Mesothelial cell of epicardium (in vitro differentiated cells): ENCODE measurements at regions not wholly inside any gene's neighbourhood (a gene's known extent, or its start where the extent isn't known, plus 50 kb on each side); places are given as distances from the start of the nearest gene placed in this dataset.
A peak's percentile ranks its signal among the peaks of the same experiment; 100 is the strongest.

Experiments used
- DNase-seq, 2 experiments: peaks; one replicate each; pipeline ENCODE4 v3.0.0; 2021; ENCODE audit warnings: low spot score in 2 of 2; ENCODE audit not compliant: unreplicated experiment in 2 of 2
- H3K27ac Mint-ChIP-seq: 2 replicates; pipeline ENCODE4 v1.8.0; 2021; ENCODE audit warnings: mixed read lengths
- H3K27me3 Mint-ChIP-seq: 2 replicates; pipeline ENCODE4 v1.8.0; 2021; ENCODE audit warnings: low read depth, mixed read lengths
- H3K36me3 Mint-ChIP-seq: 2 replicates; pipeline ENCODE4 v1.8.0; 2021; ENCODE audit warnings: mixed read lengths
- H3K4me1 Mint-ChIP-seq: 2 replicates; pipeline ENCODE4 v1.8.0; 2021; ENCODE audit warnings: mixed read lengths
- H3K4me3 Mint-ChIP-seq: 2 replicates; pipeline ENCODE4 v1.8.0; 2021; ENCODE audit warnings: mild to moderate bottlenecking, moderate library complexity, mixed read lengths
- H3K9me3 Mint-ChIP-seq: 2 replicates; pipeline ENCODE4 v1.8.0; 2021; ENCODE audit warnings: mixed read lengths
- TF ChIP-seq, protein P1 (sequence below): fragments of 200-600 bp; sonication (generic); IDR thresholded peaks from one replicate; pipeline ENCODE4 v1.5.0; 2021; ENCODE audit warnings: antibody characterized with exemption; ENCODE audit not compliant: unreplicated experiment

DNA sequence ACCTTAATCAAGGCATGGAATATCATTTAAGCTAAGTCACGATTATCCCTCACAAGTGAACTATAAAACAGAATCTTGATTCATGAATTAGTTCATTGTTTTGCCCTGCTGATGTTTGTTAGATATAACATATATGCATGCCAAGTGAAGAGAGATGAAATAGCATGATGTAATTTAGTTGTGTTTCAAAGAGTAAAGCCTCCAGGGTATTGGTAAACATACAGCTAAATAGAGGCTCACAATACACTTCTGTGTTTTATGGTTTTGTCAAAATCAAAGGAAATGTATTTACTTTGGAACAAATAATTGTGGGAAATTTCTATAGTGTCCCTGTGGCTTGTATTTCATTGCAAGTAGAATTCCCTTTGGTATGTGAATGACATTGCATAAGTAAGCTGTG, 69.0 kb upstream of the LEF1 start:
- TF ChIP-seq, protein P1, sequence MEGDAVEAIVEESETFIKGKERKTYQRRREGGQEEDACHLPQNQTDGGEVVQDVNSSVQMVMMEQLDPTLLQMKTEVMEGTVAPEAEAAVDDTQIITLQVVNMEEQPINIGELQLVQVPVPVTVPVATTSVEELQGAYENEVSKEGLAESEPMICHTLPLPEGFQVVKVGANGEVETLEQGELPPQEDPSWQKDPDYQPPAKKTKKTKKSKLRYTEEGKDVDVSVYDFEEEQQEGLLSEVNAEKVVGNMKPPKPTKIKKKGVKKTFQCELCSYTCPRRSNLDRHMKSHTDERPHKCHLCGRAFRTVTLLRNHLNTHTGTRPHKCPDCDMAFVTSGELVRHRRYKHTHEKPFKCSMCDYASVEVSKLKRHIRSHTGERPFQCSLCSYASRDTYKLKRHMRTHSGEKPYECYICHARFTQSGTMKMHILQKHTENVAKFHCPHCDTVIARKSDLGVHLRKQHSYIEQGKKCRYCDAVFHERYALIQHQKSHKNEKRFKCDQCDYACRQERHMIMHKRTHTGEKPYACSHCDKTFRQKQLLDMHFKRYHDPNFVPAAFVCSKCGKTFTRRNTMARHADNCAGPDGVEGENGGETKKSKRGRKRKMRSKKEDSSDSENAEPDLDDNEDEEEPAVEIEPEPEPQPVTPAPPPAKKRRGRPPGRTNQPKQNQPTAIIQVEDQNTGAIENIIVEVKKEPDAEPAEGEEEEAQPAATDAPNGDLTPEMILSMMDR, result no peak
- H3K9me3 Mint-ChIP-seq, result peaks cover 23% of the 10 kb centered on the region
- no peak for DNase-seq
- no peaks in the 10 kb centered on the region for H3K4me1 Mint-ChIP-seq
- no peaks in the 10 kb centered on the region for H3K27me3 Mint-ChIP-seq
- H3K27ac Mint-ChIP-seq, result no peak overlapping the region
- no peak overlapping the region for H3K4me3 Mint-ChIP-seq
- H3K36me3 Mint-ChIP-seq, result no peaks in the 10 kb centered on the region

DNA sequence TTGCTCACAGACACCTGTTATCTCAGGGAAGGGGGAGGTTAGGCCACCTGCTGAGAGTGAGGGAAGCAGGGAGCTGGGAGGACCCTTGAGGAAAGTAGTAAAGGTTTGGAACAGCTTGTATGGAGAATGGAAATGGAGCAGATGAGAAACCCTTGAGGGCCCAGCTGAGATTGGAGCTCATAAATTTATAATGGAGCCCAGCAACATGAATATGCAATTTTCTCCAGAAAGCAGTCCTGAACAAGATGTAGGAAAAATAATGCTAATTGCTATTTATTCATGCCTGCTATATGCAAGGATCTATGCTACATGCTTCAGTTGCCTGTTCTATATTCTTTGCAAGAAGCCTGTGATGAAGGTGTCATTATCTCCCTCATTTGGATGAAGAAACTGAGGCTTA, 67.5 kb upstream of the LEF1 start:
- TF ChIP-seq, protein P1, result no peak
- Mint-ChIP-seq H3K9me3 (peaks cover 37% of the 10 kb centered on the region), H3K27me3 (no peaks in the 10 kb centered on the region), H3K36me3 (peaks cover 1% of the 10 kb centered on the region), H3K27ac (no peak overlapping the region), H3K4me1 (no peaks in the 10 kb centered on the region), H3K4me3 (no peak overlapping the region)
- DNase-seq, result no peak

DNA sequence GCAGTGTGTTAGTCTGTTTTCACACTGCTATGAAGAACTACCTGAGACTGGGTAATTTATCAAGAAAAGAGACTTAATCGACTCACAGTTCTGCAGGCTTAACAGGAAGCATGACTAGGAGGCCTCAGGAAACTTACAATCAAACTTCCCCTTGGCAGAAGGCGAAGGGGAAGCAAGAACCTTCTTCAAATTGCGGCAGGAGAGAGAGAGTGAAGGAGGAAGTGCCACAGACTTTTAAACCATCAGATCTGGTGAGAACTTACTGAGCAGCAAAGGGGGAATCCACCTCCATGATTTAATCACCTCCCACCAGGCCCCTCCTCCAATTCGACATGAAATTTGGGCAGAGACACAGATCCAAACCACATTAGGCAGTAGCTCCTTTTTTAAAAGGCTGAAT, 59.2 kb upstream of the LEF1 start:
- peaks cover 1% of the 10 kb centered on the region for H3K36me3 Mint-ChIP-seq
- no peak overlapping the region for H3K27ac Mint-ChIP-seq
- H3K27me3 Mint-ChIP-seq, result no peaks in the 10 kb centered on the region
- TF ChIP-seq, protein P1, result no peak
- no peak overlapping the region for H3K4me3 Mint-ChIP-seq
- DNase-seq, result no peak
- peaks cover 20% of the 10 kb centered on the region for H3K4me1 Mint-ChIP-seq
- peaks cover 21% of the 10 kb centered on the region for H3K9me3 Mint-ChIP-seq

DNA sequence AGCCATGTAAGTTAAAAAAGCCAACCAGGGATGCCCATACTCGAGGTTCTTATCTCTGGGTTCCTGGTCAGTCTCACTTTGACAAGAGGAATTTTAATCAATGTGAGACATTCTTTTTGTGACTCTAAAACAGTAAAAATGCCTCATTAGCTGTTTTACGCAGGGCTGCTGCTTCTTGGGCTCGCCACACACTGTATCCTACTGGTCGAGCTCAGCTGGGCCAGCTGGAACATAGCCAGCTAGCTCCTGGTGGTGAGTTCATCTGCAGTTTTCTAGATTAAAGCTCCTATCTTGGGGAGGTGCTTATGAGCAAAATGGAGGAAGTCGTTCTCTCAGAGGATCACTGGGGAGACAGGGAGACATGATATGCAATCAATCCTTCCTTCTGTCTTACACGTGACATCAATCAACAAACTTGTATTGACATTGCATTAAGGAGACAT, 55.9 kb upstream of the LEF1 start:
- peak overlapping the region; percentile 14 for H3K4me3 Mint-ChIP-seq
- peaks cover 7% of the 10 kb centered on the region for H3K9me3 Mint-ChIP-seq
- TF ChIP-seq, protein P1, result no peak
- H3K27ac Mint-ChIP-seq, result peak overlapping the region; percentile 39
- DNase-seq, result peak; percentile 46 to 70
- no peaks in the 10 kb centered on the region for H3K27me3 Mint-ChIP-seq
- H3K36me3 Mint-ChIP-seq, result no peaks in the 10 kb centered on the region
- peaks cover 20% of the 10 kb centered on the region for H3K4me1 Mint-ChIP-seq

DNA sequence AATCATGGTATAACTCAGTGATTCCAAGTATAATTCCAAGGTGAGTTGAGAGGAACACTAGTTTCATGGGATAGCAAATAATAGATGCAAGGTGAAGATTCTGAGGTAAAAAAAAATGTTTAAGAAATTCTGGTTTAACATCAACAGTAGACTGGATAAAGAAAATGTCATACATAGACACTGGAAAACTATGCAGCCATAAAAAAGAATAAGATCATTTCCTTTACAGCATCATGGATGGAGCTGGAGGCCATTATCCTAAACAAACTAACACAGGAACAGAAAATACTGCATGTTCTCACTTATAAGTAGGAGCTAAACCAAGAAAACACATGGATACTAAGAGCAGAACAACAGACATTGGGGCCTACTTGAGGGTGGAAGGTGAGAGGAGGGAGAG, 54.6 kb upstream of the LEF1 start:
- H3K4me3 Mint-ChIP-seq, result no peak overlapping the region
- no peak overlapping the region for H3K27ac Mint-ChIP-seq
- no peak for DNase-seq
- TF ChIP-seq, protein P1, result no peak
- H3K36me3 Mint-ChIP-seq, result no peaks in the 10 kb centered on the region
- H3K4me1 Mint-ChIP-seq, result peaks cover 28% of the 10 kb centered on the region
- H3K27me3 Mint-ChIP-seq, result no peaks in the 10 kb centered on the region
- peaks cover 7% of the 10 kb centered on the region for H3K9me3 Mint-ChIP-seq

DNA sequence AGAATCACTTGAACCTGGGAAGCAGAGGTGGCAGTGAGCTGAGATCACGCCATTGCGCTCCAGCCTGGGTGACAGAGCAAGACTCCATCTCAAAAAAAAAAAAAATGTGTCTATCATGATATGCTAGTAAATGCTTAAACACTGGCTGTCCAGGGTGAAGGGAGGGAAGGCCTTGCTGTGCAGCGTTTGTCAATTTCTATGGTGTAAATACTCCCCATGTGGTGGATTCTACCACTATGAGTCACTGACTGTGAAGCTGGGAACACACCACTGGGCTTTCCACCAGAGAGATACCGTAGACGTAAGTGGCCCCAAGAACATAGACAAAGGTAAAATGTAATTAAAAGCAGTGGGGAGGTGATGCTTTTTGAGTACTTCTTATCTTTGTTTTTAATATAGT, 51.3 kb upstream of the LEF1 start:
- no peaks in the 10 kb centered on the region for H3K27me3 Mint-ChIP-seq
- peaks cover 19% of the 10 kb centered on the region for H3K4me1 Mint-ChIP-seq
- H3K36me3 Mint-ChIP-seq, result no peaks in the 10 kb centered on the region
- DNase-seq, result no peak
- no peak overlapping the region for H3K27ac Mint-ChIP-seq
- peaks cover 7% of the 10 kb centered on the region for H3K9me3 Mint-ChIP-seq
- no peak overlapping the region for H3K4me3 Mint-ChIP-seq
- TF ChIP-seq, protein P1, result no peak
